Fibroblast of villous mesenchyme (primary cell): ENCODE measurements at regions not wholly inside any gene's neighbourhood (a gene's known extent, or its start where the extent isn't known, plus 50 kb on each side); places are given as distances from the start of the nearest gene placed in this dataset.

Source experiments
- DNase-seq: peaks from one replicate; pipeline ENCODE4 v3.0.0-alpha.2; 2010; ENCODE audit warnings: low read depth
- H3K4me3 ChIP-seq: 2 replicates; pipeline ENCODE4 v1.5.1; 2011; ENCODE audit warnings: low read depth, mild to moderate bottlenecking, low read length
- CTCF ChIP-seq: IDR thresholded peaks from 2 replicates; pipeline ENCODE4 v1.5.1; 2012; ENCODE audit warnings: low read depth, mild to moderate bottlenecking, low read length; ENCODE audit not compliant: insufficient read depth

GRCh38 chr7:131020759-131021261, 286.8 kb upstream of the KLF14 start:
- DNase-seq: no peak
- H3K4me3 ChIP-seq: no peak overlapping the region
- no peak for TF ChIP-seq CTCF

GRCh38 chr7:131021460-131021859, 287.5 kb upstream of the KLF14 start:
- TF ChIP-seq CTCF: no peak
- no peak overlapping the region for H3K4me3 ChIP-seq
- DNase-seq: no peak

- TF ChIP-seq CTCF: no peak
- H3K4me3 ChIP-seq: no peak overlapping the region
- DNase-seq: no peak
These were observed 287.9 kb upstream of the KLF14 start for GRCh38 chr7:131021902-131022301.

- peak; percentile 76 for DNase-seq
- H3K4me3 ChIP-seq: no peak overlapping the region
- TF ChIP-seq CTCF: no peak
These were observed 292.4 kb upstream of the KLF14 start for GRCh38 chr7:131026297-131027000.

GRCh38 chr7:131027287-131027773, 293.3 kb upstream of the KLF14 start:
- no peak overlapping the region for H3K4me3 ChIP-seq
- no peak for TF ChIP-seq CTCF

GRCh38 chr7:131028295-131028694, 294.3 kb upstream of the KLF14 start:
- no peak for DNase-seq
- TF ChIP-seq CTCF: no peak
- no peak overlapping the region for H3K4me3 ChIP-seq

More at GRCh38 chr7:131027287-131027773, 293.3 kb upstream of the KLF14 start:
- peak; percentile 98 for DNase-seq
